ENCODE measurements at regions not wholly inside any gene's neighbourhood (a gene's known extent, or its start where the extent isn't known, plus 50 kb on each side); places are given as distances from the start of the nearest gene placed in this dataset.

- TF ChIP-seq, protein P1, sequence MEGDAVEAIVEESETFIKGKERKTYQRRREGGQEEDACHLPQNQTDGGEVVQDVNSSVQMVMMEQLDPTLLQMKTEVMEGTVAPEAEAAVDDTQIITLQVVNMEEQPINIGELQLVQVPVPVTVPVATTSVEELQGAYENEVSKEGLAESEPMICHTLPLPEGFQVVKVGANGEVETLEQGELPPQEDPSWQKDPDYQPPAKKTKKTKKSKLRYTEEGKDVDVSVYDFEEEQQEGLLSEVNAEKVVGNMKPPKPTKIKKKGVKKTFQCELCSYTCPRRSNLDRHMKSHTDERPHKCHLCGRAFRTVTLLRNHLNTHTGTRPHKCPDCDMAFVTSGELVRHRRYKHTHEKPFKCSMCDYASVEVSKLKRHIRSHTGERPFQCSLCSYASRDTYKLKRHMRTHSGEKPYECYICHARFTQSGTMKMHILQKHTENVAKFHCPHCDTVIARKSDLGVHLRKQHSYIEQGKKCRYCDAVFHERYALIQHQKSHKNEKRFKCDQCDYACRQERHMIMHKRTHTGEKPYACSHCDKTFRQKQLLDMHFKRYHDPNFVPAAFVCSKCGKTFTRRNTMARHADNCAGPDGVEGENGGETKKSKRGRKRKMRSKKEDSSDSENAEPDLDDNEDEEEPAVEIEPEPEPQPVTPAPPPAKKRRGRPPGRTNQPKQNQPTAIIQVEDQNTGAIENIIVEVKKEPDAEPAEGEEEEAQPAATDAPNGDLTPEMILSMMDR (IDR thresholded peaks at IDR 0.05), result no peak
- TF ChIP-seq POLR2A (IDR thresholded peaks at IDR 0.05), result no peak
- no peak for TF ChIP-seq POLR2AphosphoS5 (IDR thresholded peaks at IDR 0.05)
Measured at GRCh38 chr10:131631619-131632018, 269.2 kb upstream of the PPP2R2D start.
